ENCODE measurements at regions not wholly inside any gene's neighbourhood (a gene's known extent, or its start where the extent isn't known, plus 50 kb on each side); places are given as distances from the start of the nearest gene placed in this dataset.

- TF ChIP-seq ZNF264 (CRISPR knock-in tag; IDR thresholded peaks at IDR 0.05) (no peak), MLLT10 (CRISPR knock-in tag; IDR thresholded peaks at IDR 0.05) (no peak), EEA1 (CRISPR knock-in tag; IDR thresholded peaks at IDR 0.05; ENCODE audit: borderline replicate concordance) (no peak), SAFB2 (CRISPR knock-in tag; IDR thresholded peaks at IDR 0.05; ENCODE audit: borderline replicate concordance, low read depth) (no peak), TBX3 (IDR thresholded peaks at IDR 0.05; ENCODE audit: borderline replicate concordance) (no peak), ZNF337 (CRISPR knock-in tag; IDR thresholded peaks at IDR 0.05; ENCODE audit: borderline replicate concordance, low read depth) (no peak), RORA (CRISPR knock-in tag; IDR thresholded peaks at IDR 0.05) (no peak), ATF1 (CRISPR knock-in tag; IDR thresholded peaks at IDR 0.05) (no peak), ZC3H4 (CRISPR knock-in tag; IDR thresholded peaks at IDR 0.05; ENCODE audit: borderline replicate concordance) (no peak)
Measured at GRCh38 chr3:165614337-165614736, 222.9 kb downstream of the BCHE start (continued).

DNA sequence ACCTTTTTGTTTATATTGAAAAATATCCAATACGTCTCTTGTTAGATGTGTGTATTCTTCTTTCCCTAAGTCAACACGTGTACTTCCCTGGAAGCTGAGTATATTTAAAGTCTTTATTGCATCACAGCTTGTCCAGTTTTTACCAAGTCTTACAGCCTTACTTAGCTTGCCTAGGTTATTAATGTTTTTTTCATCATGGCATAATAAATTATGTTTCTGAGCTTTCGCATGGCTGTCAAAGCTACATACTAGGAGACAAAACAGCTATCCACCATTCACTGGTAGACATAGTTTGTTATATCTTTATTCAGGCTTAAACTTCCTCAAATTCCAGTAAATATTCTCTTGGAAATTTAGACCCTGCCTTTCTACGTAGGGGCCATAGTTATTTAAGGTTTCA lies 224.2 kb downstream of the BCHE start:
- H3K27me3 ChIP-seq (ENCODE audit: control insufficient read depth in 1 of 2, insufficient read depth in 2 of 2, low read length in 2 of 2): no peaks in the 10 kb centered on the region
- no peaks in the 10 kb centered on the region for H3K36me3 ChIP-seq (replicated peaks in 1 of 2; ENCODE audit: control insufficient read depth in 1 of 2, insufficient read depth in 2 of 2, low read length in 2 of 2)
- no peak overlapping the region for H2AFZ ChIP-seq (ENCODE audit: low read length)
- WGBS (ENCODE audit: low lambda C conversion rate): 26% methylated on average over 4 of the region's 4 CpGs
- no peak overlapping the region for H3K9ac ChIP-seq (ENCODE audit: insufficient read depth, low read depth, low read length)
- no peaks in the 10 kb centered on the region for H3K79me2 ChIP-seq (ENCODE audit: insufficient read depth, low read length)
- FAIRE-seq (no peak), DNase-seq (ENCODE audit: low spot score) (no peak), ATAC-seq (no peak)
- H3K4me1 ChIP-seq (ENCODE audit: insufficient read depth, low read length): no peaks in the 10 kb centered on the region
- no TSS peak for BruUV-seq (replicated peaks)
- POLR2A ChIA-PET: no interaction called here
- intact Hi-C loops (cut with micrococcal nuclease; ENCODE audit: unreplicated experiment) (no loop called here), in situ Hi-C loops (cut with HindIII; ENCODE audit: extremely low pct_ligation_motif_present, low pct_unique_long_range_greater_than_20kb) (no loop called here)
- no peaks in the 10 kb centered on the region for H3K9me3 ChIP-seq (ENCODE audit: low read length)
- H3K27ac ChIP-seq (ENCODE audit: extremely low read length, insufficient read depth, low read length): no peak overlapping the region
- no peaks in the 10 kb centered on the region for H4K20me1 ChIP-seq (ENCODE audit: insufficient read depth, low read length)
- CTCF ChIA-PET (ENCODE audit: low intra/inter-chr PET ratio, low total read pairs): no interaction called here
- TF ChIP-seq ZFP62 (CRISPR knock-in tag; IDR thresholded peaks at IDR 0.05) (no peak), HNF4A (CRISPR knock-in tag; IDR thresholded peaks at IDR 0.05) (no peak), MEIS1 (CRISPR knock-in tag; IDR thresholded peaks at IDR 0.05; ENCODE audit: borderline replicate concordance) (no peak), RCOR2 (CRISPR knock-in tag; IDR thresholded peaks at IDR 0.05) (no peak), MIXL1 (CRISPR knock-in tag; IDR thresholded peaks at IDR 0.05) (no peak), CBFB (CRISPR knock-in tag; IDR thresholded peaks at IDR 0.05) (no peak), ZFP37 (CRISPR knock-in tag; IDR thresholded peaks at IDR 0.05; ENCODE audit: borderline replicate concordance) (no peak), ETV6 (CRISPR knock-in tag; conservative IDR thresholded peaks at IDR 0.05) (no peak), ZNF788 (CRISPR knock-in tag; IDR thresholded peaks at IDR 0.05; ENCODE audit: borderline replicate concordance) (no peak)
- TF ChIP-seq, protein P1, sequence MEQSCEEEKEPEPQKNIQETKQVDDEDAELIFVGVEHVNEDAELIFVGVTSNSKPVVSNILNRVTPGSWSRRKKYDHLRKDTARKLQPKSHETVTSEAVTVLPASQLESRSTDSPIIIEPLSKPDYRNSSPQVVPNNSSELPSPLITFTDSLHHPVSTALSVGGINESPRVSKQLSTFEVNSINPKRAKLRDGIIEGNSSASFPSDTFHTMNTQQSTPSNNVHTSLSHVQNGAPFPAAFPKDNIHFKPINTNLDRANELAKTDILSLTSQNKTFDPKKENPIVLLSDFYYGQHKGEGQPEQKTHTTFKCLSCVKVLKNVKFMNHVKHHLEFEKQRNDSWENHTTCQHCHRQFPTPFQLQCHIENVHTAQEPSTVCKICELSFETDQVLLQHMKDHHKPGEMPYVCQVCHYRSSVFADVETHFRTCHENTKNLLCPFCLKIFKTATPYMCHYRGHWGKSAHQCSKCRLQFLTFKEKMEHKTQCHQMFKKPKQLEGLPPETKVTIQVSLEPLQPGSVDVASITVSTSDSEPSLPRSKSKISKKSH (CRISPR knock-in tag; IDR thresholded peaks at IDR 0.05; ENCODE audit: borderline replicate concordance): no peak
- H3K4me2 ChIP-seq (ENCODE audit: low read depth, low read length): no peak overlapping the region
- H3K4me3 ChIP-seq (replicated peaks in 1 of 3; ENCODE audit: insufficient read depth in 1 of 3, low read depth in 2 of 3, low read length in 3 of 3): no peak overlapping the region
